Ovary (tissue), 3 donors: ENCODE measurements at regions not wholly inside any gene's neighbourhood (a gene's known extent, or its start where the extent isn't known, plus 50 kb on each side); places are given as distances from the start of the nearest gene placed in this dataset.

ENCODE experiments used
- CTCF ChIP-seq, 3 donors: fragments of 450-650 bp in 2 of 3; fragments of 200-600 bp in 1 of 3; IDR thresholded peaks; one replicate each; pipeline versions ENCODE4 v1.5.1 to v1.8.0; 2016 to 2022; ENCODE audit warnings: antibody characterized with exemption in 3 of 3, mild to moderate bottlenecking in 1 of 3
- EP300 ChIP-seq: sonication (generic); formaldehyde crosslinking; IDR thresholded peaks from one replicate; pipeline ENCODE4 v1.6.1; 2017; ENCODE audit warnings: antibody characterized with exemption
- POLR2A ChIP-seq: fragments of 450-650 bp; IDR thresholded peaks from one replicate; pipeline ENCODE4 v1.6.1; 2017; ENCODE audit warnings: antibody characterized with exemption, mild to moderate bottlenecking, moderate library complexity
- donor health status: DM: no; HTN: no; CAD: no.

- TF ChIP-seq CTCF (IDR thresholded peaks at IDR 0.05) (no peak), POLR2A (no peak), EP300 (no peak)
These were observed 378.4 kb upstream of the SEMA3D start for GRCh38 chr7:85565276-85565675.
